NCI-H2029 (cell line): ENCODE measurements at regions not wholly inside any gene's neighbourhood (a gene's known extent, or its start where the extent isn't known, plus 50 kb on each side); places are given as distances from the start of the nearest gene placed in this dataset.

Experiments
- DNase-seq: peaks from one replicate; lab custom pipeline; 2025; lab: John Stamatoyannopoulos, UW

DNA sequence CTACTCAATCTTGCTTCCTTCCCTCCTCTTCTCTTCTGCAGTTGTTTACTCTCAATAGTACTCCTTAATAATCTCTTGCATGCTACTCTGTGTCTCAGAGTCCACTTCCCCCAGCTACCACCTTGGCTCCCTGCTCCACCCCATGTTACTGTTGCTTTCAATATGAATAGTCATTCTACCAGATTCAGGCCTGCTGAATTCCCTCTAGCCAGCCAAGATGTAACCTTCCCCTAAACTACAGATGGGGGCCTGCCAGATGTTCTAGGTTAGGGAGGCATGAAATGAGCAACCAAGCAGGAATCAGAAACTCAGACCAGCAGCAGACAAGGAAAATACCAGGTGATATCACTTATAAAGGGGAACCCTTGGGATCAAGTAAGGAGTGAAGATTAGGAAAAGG lies 392.1 kb upstream of the DDHD1 start:
- DNase-seq, result no peak

DNA sequence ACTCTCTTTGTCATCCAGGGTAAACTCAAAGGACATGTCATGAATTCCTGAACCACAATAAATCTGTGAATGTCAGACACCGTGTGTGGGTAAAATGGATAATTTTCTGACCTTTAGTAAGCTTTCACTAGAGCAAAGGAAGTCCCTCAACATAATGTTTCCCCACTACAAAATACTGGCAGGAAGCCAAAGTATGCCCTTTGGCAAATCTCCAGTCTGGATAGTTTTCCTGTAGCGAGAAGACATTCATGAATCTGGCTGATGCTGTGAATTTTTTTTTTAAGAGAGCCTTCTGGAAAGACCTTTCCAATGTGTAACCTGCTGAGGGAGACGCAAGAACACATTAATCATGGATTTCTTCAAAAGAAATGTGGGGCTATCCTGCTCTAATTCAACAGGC lies 389.6 kb upstream of the DDHD1 start:
- peak; percentile 31 for DNase-seq

DNA sequence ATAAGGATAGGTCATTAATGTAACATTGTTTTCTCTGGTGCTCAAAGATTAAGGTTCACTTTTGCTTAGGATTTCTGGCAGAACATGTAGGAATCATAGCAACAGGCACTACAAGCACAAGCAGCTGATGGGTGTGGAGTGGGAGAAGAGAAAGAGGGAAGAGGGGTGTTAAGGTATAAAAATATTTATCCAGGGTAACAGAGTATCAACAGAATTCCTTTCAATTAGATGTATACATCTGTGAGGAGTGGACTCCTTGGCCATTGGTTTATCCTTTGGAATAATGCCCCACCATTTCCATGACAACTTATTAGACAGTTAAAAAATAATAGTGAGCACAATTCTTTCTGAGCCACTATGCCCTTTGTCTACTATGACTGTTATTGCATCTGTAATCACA lies 388.3 kb upstream of the DDHD1 start:
- DNase-seq, result no peak

DNA sequence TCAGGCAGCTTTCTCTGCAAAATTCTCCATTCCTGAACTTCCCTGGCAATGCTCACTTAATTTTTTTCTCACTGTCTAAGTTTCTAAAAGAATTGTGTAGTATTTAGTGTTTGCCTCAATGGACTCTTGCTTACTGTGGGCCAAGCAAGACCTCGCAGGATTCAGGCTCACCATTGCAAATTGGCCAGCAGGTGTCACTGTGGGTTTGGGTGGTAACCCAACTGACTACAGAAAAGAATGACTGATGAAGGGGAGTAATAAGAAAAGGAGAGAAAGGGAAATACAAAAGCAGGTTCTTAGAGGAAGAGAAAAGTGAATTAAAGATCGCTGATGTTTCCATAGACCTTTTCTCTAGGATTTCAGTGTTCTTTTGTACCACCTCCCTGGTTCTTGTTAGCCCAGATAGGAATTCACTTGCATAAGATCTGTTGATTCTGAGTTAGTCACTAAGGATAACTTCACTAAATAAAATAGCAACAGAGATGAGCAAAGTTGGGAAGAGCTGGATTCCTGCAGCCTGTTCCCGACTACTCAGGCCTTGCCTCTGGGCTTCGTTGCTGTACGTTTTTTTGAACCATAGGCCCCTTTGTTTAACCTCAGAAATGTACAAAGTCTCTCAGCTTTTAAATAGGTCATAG lies 386.5 kb upstream of the DDHD1 start:
- peak; percentile 50 for DNase-seq

DNA sequence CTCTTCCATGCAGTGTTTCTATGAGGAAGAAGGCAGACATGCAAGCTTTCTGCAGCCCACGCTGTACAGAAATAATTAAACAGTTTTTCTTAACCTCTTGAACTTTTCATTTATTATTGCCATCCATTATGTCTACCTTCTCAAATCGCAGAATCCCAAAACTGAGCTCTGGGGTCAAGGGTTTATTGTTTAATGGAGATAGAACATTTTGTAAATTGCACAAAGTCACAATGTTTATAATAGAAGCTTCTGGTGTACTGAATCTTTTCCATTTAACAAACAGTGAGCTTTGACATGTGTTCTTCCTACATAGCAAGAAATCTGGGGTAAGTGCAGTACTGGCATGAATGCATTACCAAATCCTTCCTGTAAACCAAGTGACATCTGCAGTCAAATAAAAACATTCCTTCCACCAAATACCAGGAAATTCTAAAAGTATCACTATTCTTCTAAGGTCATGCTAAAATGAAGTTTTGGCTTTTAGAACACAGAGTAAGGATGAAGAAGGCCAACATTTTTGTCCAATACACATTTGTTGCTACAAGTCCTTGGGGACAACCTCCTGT lies 385.3 kb upstream of the DDHD1 start:
- no peak for DNase-seq

DNA sequence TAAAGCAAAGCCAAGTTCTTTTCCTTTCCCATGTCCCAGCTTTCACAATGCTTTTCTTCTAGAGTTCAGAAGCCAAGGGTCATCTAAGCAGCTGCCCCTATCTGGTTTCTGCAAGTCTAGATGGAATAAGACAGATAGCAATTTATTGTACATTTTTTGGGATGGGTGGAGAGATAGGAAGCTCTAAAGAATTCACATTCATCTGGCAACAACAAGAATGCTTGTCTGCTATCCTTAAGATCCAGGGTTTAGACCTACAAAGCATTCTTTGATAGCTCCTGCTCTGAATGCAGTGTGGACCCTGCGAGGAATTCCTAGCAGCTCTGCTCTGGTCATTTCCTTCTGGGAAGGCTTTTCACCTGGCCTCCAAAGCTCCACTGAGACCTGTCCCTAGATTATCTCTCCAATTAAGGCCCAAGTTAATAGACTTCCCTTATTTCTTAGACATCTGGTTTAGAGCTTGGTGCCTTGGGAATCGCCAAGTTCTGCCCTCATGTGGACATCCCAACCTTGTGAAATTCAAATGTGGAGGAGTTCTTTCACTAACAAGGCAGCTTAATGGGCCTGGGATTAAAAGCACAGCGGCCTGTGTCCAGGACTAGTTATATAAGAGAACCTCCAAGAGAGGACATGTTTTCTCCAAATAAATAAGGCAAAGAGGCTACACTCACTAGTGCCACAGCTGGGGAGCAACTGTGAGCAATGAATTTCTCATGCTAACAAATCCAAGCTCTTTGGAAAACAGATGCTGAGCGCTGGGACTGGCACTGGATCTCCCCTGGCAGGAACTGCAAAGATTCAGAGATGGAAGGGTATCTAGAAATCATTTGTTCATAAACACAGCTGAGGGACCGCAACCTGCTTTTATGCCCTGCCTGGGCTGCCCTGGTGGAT lies 384.5 kb upstream of the DDHD1 start:
- no peak for DNase-seq

DNA sequence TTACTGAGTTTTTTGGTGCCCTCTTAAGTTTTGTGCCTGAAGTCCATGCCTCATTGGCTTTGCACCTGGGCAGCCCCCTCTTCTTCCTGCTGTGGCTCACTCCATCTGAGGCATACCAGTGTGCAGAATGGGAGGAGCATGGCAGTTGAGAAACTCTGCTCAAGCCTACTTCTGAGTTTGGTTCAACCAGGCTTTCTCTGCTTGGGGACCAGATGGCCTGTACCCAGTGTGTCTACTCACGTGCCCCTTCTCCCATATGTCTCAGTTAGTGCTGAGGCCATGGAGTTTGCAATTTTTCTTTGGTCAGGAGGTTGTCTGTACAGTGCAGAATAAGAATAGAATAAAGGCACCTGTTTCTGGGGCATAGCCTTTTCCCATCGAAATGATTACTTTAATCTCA lies 383.3 kb upstream of the DDHD1 start:
- DNase-seq, result no peak

DNA sequence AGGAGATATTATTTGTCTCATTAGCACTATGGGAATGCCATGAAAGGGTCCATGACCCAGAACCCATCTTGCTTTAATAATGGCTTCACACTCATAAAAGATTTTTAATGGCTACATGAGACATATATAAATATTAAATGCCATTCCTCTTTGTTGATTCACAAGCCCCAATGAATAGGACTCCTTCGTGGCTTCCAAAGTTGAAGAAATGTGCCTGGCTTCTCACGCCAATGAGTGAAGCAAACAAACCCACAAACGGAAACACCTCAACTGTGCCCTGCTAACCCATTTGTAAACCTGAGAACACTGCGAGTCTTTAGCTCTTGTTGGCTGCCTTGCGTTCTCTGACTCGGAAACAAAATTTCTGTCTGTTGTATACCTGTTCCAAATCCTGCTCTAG lies 381.7 kb upstream of the DDHD1 start:
- no peak for DNase-seq

DNA sequence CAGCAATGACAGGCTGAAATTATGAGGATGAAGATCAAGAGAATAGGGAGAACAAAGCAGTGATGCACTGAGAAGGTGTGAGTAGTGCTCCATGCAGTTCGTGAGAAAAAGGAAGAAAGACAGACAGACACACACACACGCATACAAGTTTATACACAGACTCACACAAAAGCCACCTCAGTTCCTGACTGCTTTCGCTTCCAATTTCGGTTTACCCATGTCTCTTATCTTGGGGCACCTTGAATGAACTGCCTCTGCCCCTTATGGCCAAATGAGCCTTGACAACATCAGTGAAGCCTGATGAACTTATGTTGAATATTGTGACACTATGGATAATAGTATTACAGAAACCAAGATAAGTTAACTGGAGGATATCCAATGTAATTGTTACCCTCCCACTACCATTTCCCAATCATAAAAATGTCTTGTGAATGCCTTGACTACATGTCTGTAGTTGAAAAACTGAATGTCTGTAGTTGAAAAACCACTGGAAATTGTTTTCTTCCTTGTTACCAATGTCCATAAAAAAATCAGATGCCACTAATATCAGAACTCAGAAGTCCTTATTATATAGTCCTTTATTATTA lies 380.4 kb upstream of the DDHD1 start:
- no peak for DNase-seq

DNA sequence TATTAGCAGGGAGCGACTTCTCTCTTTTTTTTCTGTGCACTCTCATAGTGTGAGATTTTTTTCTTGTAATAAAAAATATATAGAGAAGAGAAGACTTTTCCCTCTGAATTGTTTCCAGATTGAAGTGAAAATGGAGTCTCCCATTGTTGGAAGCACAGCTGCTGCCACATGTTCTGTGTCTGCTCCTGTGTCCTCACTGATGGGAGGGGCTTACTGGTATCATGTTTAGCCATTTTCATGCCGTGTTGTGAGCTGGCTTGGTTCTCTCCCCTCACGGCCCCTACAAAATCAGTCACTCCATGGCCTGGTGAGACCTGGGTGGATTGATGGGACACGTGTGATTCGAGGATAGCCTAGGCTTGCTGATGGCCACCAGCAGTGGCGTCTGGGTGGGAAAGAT lies 379.7 kb upstream of the DDHD1 start:
- no peak for DNase-seq

DNA sequence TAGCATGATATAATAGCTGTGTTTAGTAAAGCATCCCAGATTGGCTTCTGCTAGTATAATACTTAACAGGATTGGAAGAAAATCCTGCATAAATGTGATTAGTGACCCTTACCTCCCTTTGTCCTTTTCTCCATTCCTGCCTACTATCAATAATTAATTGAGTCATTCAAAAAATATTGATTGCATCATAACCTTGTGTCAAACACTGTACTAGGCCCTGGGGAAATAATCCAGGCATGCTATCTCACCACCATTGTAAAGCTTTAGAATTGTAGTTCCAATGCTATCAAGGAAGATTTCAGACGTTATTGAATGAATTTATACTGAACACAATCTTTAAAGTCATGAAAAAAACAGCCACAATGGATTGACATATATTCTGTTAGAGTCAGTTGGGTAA lies 378.6 kb upstream of the DDHD1 start:
- DNase-seq, result no peak

DNA sequence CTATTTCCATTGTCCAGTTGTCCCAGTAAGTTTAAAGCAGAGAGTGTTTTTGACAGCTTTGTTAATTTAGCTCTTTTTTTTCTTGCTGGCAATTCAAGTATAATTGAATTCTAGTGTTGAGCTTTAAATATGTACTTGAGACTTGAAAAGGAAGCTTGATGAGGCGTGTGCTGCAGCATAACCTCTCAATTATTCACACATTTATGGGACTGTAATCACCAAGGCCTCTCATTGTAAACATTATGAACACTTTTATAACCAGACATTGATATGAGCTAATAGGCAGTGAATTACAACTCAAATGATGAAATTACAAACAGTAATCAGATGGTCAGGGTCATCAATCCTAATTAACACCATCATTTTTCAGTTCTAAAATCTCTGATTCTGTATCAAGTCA lies 378.0 kb upstream of the DDHD1 start:
- no peak for DNase-seq

DNA sequence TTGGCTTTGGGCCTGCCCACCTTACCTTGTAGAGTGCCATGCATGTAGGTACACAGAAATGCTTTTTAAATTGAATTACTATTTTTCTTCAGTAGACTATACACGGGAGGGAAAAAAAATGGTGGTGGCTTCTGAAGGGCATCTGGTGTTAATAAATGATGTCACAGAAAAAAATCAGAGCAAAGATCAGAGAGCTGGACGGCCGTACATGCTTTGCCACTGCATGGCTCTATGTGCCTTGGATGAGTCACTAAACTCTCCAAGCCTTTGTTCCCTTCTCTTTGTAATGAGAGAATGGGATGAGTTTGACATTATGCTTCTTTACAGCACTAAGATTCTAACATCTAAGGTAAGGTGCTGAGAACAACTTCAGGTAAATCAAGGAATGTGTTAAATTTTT lies 376.4 kb upstream of the DDHD1 start:
- no peak for DNase-seq

DNA sequence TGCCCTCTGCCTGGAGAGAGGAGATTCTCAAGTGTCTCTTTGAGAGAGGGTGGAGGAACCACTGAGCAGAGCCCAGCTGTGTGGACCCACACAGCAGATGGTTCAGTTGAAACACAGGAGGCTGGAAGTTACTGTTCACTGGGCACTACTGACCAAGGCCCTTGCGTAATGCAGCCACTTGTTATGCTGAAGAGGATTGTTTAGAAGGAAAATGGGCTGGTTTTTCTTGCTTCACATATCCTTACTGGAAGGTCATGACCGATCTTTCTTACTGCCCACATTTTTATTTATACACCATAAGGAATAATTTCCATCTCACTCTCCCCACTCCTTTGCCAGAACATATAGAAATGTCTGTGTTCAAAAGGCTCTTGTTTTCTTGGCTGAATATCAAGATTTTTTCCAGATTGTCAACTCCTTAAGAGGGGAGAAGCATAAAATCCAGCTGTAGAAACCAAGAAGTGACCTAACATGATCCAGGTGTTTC lies 375.1 kb upstream of the DDHD1 start:
- no peak for DNase-seq

DNA sequence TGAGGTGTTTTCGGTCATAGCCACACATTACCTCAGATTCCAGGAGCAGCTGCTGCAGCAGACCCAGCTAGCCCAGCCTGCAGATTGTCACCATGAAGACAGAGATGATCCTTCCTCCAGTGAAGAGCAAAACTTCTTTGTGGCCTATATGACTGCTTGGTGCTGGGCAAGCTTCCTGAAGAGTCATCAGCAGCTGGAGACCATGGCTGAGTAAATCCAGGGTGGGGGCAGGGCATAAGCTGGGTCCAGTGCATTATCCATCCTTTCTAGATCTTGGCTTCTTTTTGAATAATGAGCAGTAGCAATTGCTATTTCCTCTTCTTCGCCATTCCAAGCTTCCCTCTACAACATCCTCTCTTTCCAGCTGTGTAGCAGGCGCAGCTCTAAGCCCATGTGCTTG lies 373.1 kb upstream of the DDHD1 start:
- no peak for DNase-seq

DNA sequence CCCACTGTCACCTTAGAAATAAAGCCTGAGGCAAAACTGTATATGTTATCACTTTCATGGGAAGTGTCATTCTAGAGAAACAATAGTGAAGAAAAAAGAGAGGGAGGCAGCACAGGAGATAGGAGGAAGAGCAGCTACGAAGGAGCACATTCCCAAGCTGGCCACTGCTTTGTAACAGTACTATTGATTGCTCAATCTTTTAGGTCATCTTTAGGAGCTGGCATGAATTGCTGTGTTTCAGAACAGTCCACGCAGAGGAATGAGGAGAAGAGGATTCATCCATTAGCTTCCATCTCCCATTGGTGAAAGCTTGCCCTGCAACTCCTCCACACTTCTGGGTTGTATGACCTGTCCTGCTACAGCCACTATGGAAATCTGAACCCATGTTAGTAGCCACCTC lies 372.5 kb upstream of the DDHD1 start:
- DNase-seq, result no peak

DNA sequence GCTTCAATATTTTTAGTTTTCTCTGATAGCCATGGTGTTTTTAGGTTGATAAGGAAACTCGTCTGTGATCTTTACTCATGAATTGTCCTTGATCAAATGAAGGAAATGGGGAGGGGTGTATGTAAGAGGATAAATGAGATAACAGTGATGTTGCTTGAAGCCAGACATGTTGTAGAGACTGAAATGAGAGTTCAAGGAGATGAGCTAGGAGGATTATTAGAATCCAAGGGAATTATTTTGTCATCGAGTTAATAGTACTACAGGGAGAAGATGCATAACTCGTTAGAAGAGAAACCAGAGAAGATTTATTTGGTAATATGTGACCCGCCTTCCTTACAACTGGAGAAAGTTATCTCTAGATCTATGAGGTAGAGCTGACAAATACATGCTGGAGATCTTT lies 371.3 kb upstream of the DDHD1 start:
- DNase-seq, result no peak

DNA sequence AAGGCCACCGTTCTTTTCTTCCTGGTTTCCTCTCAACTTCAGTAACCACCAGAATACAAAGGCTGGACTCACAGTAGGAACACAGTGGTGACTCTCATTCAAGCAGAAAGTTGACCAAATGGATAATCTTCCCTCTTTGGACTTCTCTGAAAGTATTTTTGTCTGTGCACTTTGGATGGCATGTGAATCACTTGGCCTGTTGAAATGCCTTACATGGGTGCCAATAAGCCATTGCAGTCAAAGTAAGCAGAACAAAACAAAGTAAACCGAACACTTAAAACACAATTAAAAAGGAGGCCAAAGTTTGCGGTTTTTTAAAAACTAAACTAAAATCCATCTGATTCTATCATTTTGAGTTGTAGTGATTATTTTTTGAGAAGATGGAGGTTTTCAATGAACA lies 370.1 kb upstream of the DDHD1 start:
- DNase-seq, result no peak

DNA sequence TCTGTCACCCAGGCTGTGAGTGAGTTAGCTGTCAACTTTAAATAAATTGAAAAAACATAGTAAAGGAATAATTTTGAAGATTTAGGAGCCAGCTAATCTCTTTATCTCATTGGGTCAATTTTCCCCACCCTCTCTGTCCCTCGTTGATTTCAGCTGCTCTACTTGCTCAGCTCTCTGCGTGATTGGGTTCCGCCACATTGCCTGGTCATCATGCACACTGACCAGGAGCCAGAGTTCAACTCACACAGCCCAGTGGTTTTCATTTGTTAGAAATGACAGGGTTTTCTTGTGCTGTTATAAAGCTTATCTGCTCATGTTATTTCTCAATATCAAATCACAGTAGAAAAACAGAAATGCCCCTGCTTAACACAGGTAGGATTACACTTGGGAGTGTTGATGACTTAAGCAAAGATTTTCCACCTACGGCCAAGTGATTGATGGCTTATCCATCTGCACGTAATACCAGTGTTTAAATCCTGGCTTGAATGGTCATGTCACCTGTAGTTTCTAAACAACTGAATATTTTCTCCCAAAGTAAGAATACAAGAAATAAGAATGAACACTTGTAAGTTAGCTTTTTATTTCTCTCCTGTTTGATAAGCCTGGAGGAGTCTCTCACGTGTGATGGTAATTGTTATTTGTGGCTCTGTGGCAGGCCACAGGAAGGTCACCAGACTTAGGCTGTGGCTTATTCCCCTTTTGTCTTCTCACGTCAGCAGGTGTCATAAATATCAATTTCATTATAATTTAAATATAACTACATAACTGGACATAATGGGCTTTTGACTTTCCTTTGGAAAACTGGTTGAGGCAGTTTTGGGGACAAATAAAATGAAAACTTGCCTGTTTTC lies 367.2 kb upstream of the DDHD1 start:
- no peak for DNase-seq

DNA sequence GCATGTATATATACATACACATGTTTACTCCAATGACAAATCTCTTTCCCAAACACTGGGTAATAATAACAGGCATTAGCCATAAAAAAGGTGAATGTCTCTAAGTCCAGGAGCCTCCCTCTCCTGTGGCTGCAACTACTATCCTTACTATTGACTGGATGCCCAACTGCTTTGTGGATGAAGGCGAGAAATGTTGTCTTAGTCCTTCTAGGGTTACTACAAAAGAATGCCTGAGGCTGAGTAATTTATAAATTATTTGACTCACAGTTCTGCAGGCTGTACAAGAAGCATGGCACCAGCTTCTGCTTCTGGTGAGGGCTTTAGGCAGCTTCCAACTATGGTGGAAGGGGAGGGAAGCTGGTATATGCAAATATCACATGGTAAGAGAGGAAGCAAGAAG lies 366.0 kb upstream of the DDHD1 start:
- no peak for DNase-seq

DNA sequence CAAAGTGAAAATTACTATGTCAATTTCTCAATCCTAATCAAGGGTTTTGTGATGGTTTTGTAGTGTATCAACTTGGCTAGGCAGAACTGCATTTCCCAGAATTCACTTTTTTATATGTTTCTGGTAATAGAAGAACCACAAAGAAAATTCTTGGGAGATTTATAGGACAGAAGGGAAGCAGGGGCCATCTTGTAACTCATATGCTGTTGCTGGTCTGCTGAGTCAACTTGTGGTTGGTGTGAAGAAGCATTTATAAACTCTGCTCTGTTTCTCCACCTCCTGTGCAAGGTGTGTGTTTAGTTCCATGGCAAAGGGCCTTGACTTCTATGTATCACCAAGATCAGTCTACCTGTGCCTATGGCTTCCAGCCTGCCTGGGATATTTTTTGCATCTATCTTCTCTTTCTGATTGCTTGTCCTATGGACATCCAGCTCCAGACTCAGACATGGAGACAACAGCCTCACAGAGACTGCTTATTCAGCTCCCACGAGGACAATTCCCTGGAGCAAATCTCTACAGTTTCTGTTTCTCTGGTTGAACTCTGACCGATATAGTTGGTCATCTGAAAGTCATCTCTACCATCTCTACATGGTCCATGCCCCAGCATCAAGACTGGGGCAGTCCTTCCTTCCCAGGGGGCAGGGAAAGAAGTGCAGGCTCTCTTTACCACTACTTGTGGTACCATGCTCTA lies 364.3 kb upstream of the DDHD1 start:
- DNase-seq, result no peak
